SIG-M5 treated with dmso at 0.1 percent for 504 hours (cell line): ENCODE measurements at regions not wholly inside any gene's neighbourhood (a gene's known extent, or its start where the extent isn't known, plus 50 kb on each side); places are given as distances from the start of the nearest gene placed in this dataset.

Experiments
- DNase-seq: peaks from one replicate; lab custom pipeline; 2025; ENCODE audit not compliant: unreplicated experiment; lab: John Stamatoyannopoulos, UW

- DNase-seq = no peak
These were observed 83.3 kb upstream of the PCDH8 start for GRCh38 chr13:52931539-52932431.

DNA sequence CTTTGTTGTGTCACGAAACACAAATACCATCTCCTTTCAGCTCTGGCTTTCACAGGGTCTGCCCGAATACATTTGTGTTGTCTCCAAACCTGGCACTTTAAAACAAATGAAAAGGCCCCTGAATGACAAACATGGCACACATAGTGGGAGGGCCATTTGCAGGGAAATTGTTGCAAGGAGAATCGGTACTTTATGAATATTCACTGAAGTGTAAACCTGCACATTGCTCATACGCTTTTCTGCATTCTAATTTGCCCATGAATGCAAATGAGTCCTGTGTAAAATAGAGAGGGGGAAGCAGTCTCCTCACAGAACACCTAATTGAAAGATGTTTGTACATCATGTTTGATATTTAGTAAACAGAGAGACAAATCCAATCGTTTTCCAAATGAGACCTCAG lies 82.7 kb upstream of the PCDH8 start:
- no peak for DNase-seq

DNA sequence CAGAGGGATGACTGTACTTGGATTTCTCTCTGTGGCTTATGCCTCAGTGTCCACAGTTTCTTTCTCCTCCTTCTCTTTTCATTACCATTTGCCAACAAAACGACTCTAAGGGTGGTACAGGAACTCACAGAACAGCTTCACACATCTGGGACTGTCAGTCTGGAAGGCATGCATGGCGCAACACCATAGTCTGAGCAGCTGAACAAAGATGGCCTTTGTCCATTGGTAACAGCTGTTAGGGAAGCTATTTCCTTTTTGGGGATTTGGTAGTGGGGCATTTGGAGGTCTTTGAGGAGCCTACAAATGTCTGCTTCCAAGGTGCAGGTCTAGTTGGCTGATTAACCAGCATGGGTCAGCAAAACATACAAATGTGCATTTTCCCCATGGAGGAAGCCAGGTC lies 81.4 kb upstream of the PCDH8 start:
- DNase-seq = no peak

DNA sequence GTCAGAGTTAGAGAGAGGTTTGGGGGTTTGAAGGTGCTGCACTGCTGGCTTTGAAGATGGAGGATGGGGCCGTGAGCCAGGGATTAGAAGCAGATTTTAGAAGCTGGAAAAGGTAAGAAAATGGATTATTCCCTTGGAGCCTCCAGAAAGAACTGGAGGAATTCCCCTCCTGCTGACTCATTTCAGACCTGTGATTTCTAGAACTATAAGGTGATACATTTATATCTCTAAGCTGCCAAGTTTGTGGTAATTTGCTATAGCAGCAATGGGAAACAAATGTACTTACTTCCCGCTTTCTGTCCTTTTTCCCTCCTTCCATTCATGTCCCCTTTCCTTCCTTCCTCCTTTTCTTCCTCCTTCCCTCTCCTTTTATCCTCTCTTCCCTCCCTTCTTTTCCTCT lies 78.5 kb upstream of the PCDH8 start:
- DNase-seq = no peak

GRCh38 chr13:52925775-52926285 lies 77.4 kb upstream of the PCDH8 start:
- DNase-seq = no peak

DNA sequence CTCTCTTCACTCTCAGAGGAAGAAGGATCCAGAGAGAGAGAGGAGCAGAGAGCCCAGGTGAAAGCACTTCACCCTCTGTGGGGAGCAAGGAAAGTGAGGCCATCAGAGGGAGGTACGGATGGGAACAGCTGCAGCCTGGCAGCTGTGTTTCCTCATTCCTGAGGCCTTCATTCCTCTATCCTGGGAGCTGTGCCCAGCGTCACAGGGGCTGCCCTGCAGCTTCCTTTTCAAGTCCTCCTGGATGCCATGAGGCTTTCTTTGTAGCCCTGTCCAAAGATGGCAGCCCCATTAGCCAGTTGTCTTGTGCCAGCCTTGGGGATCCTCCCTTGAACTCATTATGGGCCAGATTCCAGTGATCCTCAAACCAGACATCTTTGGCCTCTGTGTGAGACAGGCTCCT lies 76.8 kb upstream of the PCDH8 start:
- DNase-seq = no peak

GRCh38 chr13:52924289-52925148 lies 76.1 kb upstream of the PCDH8 start:
- DNase-seq = no peak

- DNase-seq = no peak
These were observed 74.5 kb upstream of the PCDH8 start for GRCh38 chr13:52922961-52923360.

DNA sequence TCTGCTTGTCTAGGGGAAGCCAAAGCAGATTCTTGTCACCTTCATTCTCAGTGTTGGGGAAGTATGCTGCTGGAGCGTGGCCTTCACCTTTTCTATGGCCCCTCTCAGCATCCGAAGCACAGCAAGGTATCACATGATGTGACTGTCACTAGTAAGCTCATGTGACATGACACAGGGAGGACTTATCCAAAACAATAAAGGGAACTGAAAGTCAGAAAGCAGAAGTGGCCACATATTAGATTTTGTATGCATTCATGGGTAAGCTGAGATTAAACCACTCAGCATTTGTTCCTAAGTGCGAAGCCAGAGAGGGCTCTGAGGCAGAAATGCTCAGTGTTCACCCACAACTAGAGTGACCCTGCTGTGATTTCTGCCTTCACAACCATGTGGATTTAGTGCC lies 72.8 kb upstream of the PCDH8 start:
- peak; percentile 71 for DNase-seq

- no peak for DNase-seq
These were observed 68.1 kb upstream of the PCDH8 start for GRCh38 chr13:52916486-52916990.

DNA sequence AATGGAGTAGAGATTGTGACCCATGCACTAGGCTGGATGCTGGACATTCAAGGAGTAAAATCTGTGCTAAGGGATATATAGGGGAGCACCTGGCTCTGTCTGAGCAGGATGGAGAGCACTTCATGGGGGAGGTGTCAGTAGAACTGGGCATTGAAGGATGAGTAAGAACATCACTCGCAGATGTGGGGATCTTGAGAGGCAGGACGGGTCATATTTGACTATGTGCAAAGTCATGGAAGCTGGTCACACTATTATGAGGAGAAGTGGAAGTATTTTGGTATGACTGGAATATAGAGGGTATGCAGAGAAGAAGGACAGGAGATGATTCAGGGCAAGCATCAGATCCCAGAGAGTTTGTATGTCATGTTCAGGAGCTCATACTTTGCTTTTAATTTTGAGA lies 62.9 kb upstream of the PCDH8 start:
- no peak for DNase-seq

GRCh38 chr13:52910318-52910717 lies 61.9 kb upstream of the PCDH8 start:
- DNase-seq = peak; percentile 61

DNA sequence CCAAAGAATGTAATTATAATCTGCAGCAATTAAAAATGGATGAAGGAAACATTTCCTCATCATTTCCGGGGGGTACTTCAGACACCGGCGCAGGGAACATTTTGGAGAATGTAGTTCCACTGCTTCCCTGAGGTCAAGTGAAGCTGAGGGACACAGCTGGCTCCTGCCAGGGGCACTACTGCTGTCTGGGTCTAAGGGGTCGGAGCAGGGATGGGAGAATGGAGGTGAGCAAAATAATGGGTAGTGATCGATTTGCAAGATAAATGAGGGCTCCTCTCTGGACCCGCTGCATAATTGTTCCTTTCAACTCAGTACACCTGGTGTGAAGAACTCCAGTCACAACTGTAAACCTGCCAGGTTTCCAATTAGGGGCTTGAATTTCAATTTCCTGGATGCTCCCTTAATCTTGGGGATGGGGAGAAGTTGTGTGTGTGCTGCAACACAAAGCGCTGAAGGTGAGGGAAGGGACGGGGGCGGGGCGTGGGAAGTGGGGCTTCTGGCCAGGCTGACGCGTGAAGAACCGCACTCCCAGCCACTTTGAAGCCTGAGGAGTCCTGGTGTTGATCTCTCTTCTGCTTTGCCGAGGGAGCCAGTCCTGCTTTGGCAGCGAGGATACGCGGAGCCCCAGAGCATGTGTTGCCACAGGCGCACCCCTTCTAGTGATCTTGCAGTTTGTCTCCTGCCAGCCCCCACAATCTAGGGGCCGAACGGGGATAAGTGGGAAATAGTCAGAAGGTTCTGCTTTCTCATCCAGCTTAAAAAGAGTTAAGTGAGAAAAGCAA lies 57.9 kb upstream of the PCDH8 start:
- no peak for DNase-seq

DNA sequence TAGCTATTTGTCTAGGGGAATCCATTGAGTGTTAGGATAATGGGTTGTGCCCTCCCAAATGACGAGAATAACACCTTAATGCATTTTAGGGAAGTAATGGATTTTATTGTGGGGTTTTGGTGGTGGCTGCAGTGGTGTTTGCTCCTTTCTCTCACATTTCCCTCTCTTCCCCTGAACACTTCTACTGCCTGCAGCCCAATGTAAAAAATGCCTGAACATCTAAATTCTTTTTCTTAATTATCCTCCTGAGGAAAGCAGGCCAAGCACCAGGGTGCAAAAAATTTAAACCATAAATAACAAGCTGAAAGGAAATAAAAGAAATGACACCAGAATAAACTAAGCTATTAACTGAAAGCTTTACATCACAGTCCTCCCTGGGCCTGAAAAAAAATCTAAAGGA lies 57.3 kb upstream of the PCDH8 start:
- DNase-seq = no peak

- DNase-seq = peak; percentile 16
These were observed 54.9 kb upstream of the PCDH8 start for GRCh38 chr13:52903320-52903719.

- DNase-seq = no peak
These were observed 50.8 kb upstream of the PCDH8 start for GRCh38 chr13:52899206-52899605.
